WTC11 (cell line): ENCODE measurements at regions not wholly inside any gene's neighbourhood (a gene's known extent, or its start where the extent isn't known, plus 50 kb on each side); places are given as distances from the start of the nearest gene placed in this dataset.

Experiments
- ZNF232 ChIP-seq: sonication (generic); formaldehyde crosslinking; IDR thresholded peaks from 2 replicates; pipeline ENCODE4 v1.8.0; 2022; ENCODE audit warnings: mild to moderate bottlenecking, missing genetic modification reagents
- TF ChIP-seq, protein P1 (sequence below): fragments of 200-600 bp; IDR thresholded peaks from 2 replicates; pipeline ENCODE4 v1.8.0; 2022; ENCODE audit warnings: antibody characterized with exemption
- TF ChIP-seq, protein P2 (sequence below): sonication (generic); formaldehyde crosslinking; IDR thresholded peaks from 2 replicates; pipeline ENCODE4 v1.8.0; 2022; ENCODE audit warnings: mild to moderate bottlenecking, missing genetic modification reagents

DNA sequence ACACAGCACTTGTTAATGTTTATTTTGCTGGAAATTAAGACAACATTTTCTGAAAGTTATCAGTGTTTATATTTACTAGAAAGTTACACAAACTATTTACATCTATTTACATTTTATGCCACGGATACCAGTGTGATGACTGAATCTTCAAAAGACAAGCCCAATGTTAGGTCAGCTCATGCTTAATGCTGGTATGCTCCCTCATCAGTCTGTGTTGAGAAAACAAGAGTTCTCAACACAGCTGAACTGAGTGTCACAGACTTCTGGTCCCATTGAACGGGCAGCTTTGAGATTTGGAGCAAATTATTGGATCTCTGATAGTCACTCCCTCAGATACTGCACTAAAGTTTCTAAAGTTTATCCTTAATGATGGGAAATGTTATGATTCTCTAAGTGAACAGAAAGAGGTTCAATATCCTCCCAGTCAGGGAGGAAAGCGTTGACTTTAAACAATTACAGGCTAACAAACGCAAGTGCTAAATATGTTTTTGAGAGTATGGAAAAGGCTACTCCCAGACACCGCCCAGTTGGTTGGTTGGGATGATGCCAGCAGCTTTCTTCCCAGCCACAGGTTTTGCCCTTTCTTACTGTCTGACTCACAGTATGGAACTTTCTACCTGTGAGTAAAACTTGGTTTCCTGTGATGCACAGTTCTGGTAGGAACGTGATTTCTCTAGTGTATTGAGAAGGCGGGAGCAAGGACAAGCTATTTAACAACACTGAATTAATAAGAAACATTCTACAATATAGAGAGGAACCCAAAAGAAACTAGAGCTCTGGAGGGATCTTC is 1293.6 kb upstream of the TENM3 start:
- TF ChIP-seq, protein P1, sequence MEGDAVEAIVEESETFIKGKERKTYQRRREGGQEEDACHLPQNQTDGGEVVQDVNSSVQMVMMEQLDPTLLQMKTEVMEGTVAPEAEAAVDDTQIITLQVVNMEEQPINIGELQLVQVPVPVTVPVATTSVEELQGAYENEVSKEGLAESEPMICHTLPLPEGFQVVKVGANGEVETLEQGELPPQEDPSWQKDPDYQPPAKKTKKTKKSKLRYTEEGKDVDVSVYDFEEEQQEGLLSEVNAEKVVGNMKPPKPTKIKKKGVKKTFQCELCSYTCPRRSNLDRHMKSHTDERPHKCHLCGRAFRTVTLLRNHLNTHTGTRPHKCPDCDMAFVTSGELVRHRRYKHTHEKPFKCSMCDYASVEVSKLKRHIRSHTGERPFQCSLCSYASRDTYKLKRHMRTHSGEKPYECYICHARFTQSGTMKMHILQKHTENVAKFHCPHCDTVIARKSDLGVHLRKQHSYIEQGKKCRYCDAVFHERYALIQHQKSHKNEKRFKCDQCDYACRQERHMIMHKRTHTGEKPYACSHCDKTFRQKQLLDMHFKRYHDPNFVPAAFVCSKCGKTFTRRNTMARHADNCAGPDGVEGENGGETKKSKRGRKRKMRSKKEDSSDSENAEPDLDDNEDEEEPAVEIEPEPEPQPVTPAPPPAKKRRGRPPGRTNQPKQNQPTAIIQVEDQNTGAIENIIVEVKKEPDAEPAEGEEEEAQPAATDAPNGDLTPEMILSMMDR: no peak
- TF ChIP-seq ZNF232 (CRISPR knock-in tag): no peak
- TF ChIP-seq, protein P2, sequence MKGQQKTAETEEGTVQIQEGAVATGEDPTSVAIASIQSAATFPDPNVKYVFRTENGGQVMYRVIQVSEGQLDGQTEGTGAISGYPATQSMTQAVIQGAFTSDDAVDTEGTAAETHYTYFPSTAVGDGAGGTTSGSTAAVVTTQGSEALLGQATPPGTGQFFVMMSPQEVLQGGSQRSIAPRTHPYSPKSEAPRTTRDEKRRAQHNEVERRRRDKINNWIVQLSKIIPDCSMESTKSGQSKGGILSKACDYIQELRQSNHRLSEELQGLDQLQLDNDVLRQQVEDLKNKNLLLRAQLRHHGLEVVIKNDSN (CRISPR knock-in tag): no peak
